Prostate gland (tissue), 2 donors: ENCODE measurements at regions not wholly inside any gene's neighbourhood (a gene's known extent, or its start where the extent isn't known, plus 50 kb on each side); places are given as distances from the start of the nearest gene placed in this dataset.

Experiments
- DNase-seq: peaks from one replicate; pipeline ENCODE4 v3.0.0-alpha.2; 2019; ENCODE audit warnings: low spot score
- H3K27ac ChIP-seq, 2 donors: fragments of 200-600 bp; sonication (generic); 2 replicates each; pipeline ENCODE4 v1.5.1; 2017 to 2019
- H3K27me3 ChIP-seq: fragments of 200-600 bp; sonication (generic); replicated peaks from 2 replicates; pipeline ENCODE4 v1.5.1; 2019; ENCODE audit not compliant: insufficient read depth
- H3K36me3 ChIP-seq, 2 donors: fragments of 200-600 bp; sonication (generic); 1 replicate in 1 of 2; 2 replicates in 1 of 2; pipeline versions ENCODE4 v1.5.1 to v1.8.1; 2017 to 2019
- H3K4me1 ChIP-seq: fragments of 200-600 bp; sonication (generic); replicated peaks from 2 replicates; pipeline ENCODE4 v1.5.1; 2019
- H3K4me3 ChIP-seq, 2 donors: fragments of 200-600 bp; sonication (generic); 2 replicates each; pipeline ENCODE4 v1.5.1; 2017 to 2019
- H3K9me3 ChIP-seq: fragments of 200-600 bp; sonication (generic); 2 replicates; pipeline ENCODE4 v1.5.1; 2017
- CTCF ChIP-seq, 4 experiments: fragments of 200-600 bp in 2 of 4; fragments of 450-650 bp in 2 of 4; sonication (generic) in 2 of 4; IDR thresholded peaks; 1 replicate in 3 of 4; 2 replicates in 1 of 4; pipeline ENCODE4 v1.5.1; 2016 to 2019; ENCODE audit warnings: antibody characterized with exemption in 4 of 4, mild to moderate bottlenecking in 2 of 4, moderate library complexity in 2 of 4
- POLR2A ChIP-seq: fragments of 450-650 bp; IDR thresholded peaks from one replicate; pipeline ENCODE4 v1.6.1; 2016; ENCODE audit warnings: antibody characterized with exemption, mild to moderate bottlenecking
- POLR2AphosphoS5 ChIP-seq: sonication (generic); formaldehyde crosslinking; IDR thresholded peaks from one replicate; pipeline ENCODE4 v1.6.1; 2017; ENCODE audit warnings: antibody characterized with exemption
- WGBS: methylation state at CpG from one replicate; pipeline ENCODE4 v1.1.5; 2018; 5-methylcytosine and 5-hydroxymethylcytosine counted together
- intact Hi-C: fragments of 100-400 bp; cut with DNase I; formaldehyde crosslinking; loops from one replicate; pipeline ENCODE4 v1.14.2; 2022

GRCh38 chr18:39622431-39622830 lies 2056.8 kb upstream of the CELF4 start:
- no peak for TF ChIP-seq POLR2A
- TF ChIP-seq POLR2AphosphoS5: no peak
- no peak for TF ChIP-seq CTCF (IDR thresholded peaks at IDR 0.05)
- no peaks in the 10 kb centered on the region for H3K36me3 ChIP-seq
- no peak overlapping the region for H3K27ac ChIP-seq
- no peak for DNase-seq
- intact Hi-C loops: no loop called here
- 74% methylated on average over 1 of the region's 1 CpG for WGBS
- H3K9me3 ChIP-seq: no peaks in the 10 kb centered on the region
- H3K4me1 ChIP-seq: no peaks in the 10 kb centered on the region
- H3K4me3 ChIP-seq: no peak overlapping the region
- no peaks in the 10 kb centered on the region for H3K27me3 ChIP-seq

DNA sequence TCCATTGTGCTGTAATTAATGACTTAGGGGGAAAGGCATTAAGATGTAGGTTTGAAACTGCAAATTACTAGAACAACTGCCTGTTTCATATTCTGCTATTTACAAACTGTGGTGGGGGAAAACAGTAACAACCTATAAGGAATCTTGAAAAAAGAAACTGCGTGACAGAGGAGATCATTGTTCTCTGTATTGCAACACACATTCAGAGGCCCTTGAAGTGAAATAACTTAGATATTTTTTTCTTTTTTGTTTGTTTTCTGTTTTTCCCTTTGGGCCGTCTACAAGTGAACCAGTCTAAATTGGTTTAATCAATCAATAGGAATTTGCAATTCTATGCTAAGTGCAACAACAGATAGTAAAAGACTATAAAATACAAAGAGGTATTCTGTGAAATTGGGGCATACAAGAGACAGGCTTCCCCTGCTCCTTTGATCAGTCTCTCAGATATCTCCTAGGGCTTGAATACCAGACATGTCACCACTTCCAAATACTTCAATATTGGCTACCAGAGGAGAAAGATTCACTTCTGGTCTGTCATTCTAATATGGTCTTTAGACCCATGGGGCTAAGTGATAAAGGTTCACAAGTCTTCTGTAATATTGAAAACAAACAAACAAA lies 2055.1 kb upstream of the CELF4 start:
- no peak for TF ChIP-seq POLR2A
- TF ChIP-seq CTCF (IDR thresholded peaks at IDR 0.05): no peak
- no peak for TF ChIP-seq POLR2AphosphoS5
- WGBS: 80% methylated on average over 2 of the region's 2 CpGs
- DNase-seq: no peak
- Histone ChIP-seq H3K27me3 (no peaks in the 10 kb centered on the region), H3K4me3 (no peak overlapping the region), H3K27ac (no peak overlapping the region), H3K4me1 (no peaks in the 10 kb centered on the region), H3K9me3 (no peaks in the 10 kb centered on the region), H3K36me3 (no peaks in the 10 kb centered on the region)
- intact Hi-C loops: no loop called here

DNA sequence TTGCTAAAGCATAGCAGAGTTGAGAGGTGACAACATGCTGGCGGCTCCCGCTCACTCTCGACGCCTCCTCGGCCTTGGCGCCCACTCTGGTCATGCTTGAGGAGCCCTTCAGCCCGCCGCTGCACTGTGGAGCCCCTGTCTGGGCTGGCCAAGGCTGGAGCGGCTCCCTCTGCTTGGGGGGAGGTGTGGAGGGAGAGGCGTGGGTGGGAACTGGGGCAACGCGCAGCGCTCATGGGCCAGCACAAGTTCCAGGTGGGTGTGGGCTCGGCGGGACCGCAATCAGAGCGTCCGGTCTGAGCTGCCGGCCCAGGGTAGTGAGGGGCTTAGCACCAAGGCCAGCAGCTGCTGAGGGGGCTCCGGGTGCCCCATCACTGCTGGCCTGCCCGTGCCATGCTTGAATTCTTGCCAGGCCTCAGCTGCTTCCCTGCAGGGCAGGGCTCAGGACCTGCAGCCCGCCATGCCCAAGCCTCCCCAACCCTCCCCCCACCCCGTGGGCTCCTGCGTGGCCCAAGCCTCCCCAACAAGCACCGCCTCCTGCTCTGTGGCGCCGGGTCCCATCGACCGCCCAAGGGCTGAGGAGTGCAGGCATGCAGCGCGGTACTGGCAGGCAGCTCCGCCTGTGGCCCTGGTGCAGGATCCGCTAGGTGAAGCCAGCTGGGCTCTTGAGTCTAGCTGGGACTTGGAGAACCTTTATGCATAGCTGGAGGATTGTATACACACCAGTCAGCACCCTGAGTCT lies 2052.8 kb upstream of the CELF4 start:
- 97% methylated on average over 27 of the region's 33 CpGs for WGBS
- DNase-seq: no peak

DNA sequence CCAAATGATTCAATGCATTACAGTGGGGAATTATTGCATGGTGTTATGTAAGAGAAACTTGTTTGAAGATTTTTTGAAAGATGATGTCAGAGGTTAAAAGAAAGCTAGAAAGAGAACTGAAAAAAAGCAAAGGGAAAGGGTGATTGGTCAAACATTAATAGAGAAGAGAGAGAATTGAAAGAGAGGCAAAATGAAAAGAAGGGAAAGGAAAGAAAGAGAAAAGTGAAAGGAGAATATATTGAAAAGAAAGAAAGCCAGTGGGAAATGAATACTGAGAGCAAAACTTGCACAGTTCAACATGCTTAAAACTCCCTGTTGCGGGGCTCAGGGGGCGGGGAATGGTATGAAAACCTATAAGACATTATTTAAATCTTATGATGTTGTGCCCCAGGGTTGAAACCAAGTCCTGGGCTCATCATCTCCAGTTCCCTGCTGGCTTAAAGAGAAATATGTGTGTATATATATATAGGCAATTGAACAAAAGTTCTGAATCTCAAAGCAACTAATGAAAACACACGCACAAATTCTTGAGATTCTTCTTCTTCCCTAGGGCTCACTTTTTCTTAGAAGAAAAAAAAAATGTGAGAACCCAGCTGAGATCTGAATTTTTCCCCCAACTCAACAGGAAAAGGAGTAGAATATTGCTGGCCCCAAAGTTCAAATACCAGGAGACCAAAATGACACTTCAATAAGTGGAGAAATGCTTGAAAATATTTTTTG lies 2045.9 kb upstream of the CELF4 start:
- no peak overlapping the region for H3K27ac ChIP-seq
- TF ChIP-seq POLR2AphosphoS5 (no peak), POLR2A (no peak), CTCF (IDR thresholded peaks at IDR 0.05) (no peak)
- intact Hi-C loops: loop anchor here (10.0 kb wide), 1 partner anchor 57 kb away; no protein-coding TSS in a partner anchor
- H3K36me3 ChIP-seq: no peaks in the 10 kb centered on the region
- no peaks in the 10 kb centered on the region for H3K27me3 ChIP-seq
- WGBS: 75% methylated on average over 3 of the region's 3 CpGs
- DNase-seq: no peak
- no peaks in the 10 kb centered on the region for H3K9me3 ChIP-seq
- H3K4me3 ChIP-seq: no peak overlapping the region
- no peaks in the 10 kb centered on the region for H3K4me1 ChIP-seq

More for the DNA sequence above, 2052.8 kb upstream of the CELF4 start:
- Histone ChIP-seq H3K27me3 (no peaks in the 10 kb centered on the region), H3K9me3 (no peaks in the 10 kb centered on the region), H3K4me3 (no peak overlapping the region), H3K27ac (no peak overlapping the region), H3K4me1 (no peaks in the 10 kb centered on the region), H3K36me3 (no peaks in the 10 kb centered on the region)
- TF ChIP-seq POLR2AphosphoS5 (no peak), CTCF (IDR thresholded peaks at IDR 0.05) (no peak), POLR2A (no peak)
- intact Hi-C loops: loop anchor here (10.0 kb wide), 1 partner anchor 64 kb away; no protein-coding TSS in a partner anchor
